T-helper 1 cell treated with Interleukin-12 subunit alpha and Interleukin-12 subunit beta and Interleukin-4 antibody, amounts not matched to agents 30 ng/mL and 1 ng/mL, for 36 hours (primary cell): ENCODE measurements at regions not wholly inside any gene's neighbourhood (a gene's known extent, or its start where the extent isn't known, plus 50 kb on each side); places are given as distances from the start of the nearest gene placed in this dataset.

Experiments used
- intact Hi-C: fragments of 100-400 bp; cut with micrococcal nuclease; formaldehyde crosslinking; loops from one replicate; pipeline ENCODE4 v1.15.1; 2024

- intact Hi-C loops: no loop called here
Measured at GRCh38 chrX:145178268-145178667, 69.0 kb upstream of the SPANXN1 start.

DNA sequence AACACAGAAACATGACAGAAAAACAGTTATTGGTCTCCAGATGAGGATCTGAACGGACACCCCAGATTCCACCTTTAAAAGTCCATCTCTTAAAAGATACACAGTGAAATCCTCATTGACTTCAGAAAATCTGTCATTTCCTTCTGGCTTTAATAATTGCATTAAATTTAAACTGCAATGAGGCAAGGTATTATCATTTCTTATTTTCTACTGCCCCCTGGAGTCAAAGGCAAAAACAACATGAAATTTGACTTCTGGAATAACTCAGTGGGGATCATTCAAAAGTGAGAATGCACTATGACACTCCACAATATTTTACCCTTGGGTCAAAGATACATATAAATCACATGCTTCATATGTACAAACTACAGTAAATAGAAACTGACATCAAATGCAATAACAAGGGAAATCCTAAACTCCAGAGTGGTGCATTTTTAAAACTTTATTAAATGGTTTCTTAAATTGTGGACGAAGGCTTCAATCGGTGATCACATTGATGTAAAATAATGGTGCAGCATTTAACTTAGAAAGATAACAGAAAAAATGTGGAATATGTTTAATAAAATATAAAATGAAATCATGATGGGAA is 56.4 kb upstream of the SPANXN1 start:
- intact Hi-C loops: loop anchor here (5.0 kb wide), 1 partner anchor 1754 kb away; no protein-coding TSS in a partner anchor
